Glutamatergic neuron (in vitro differentiated cells): ENCODE measurements at regions not wholly inside any gene's neighbourhood (a gene's known extent, or its start where the extent isn't known, plus 50 kb on each side); places are given as distances from the start of the nearest gene placed in this dataset.

Experiments
- DNase-seq: peaks from one replicate; pipeline ENCODE4 v3.0.0; 2022
- H3K27ac Mint-ChIP-seq: one replicate; pipeline ENCODE4 v1.8.0; 2020; ENCODE audit warnings: mild to moderate bottlenecking, mixed read lengths, inconsistent platforms; ENCODE audit not compliant: unreplicated experiment
- H3K27me3 Mint-ChIP-seq: one replicate; pipeline ENCODE4 v1.8.0; 2020; ENCODE audit warnings: mild to moderate bottlenecking, moderate library complexity, mixed read lengths, inconsistent platforms; ENCODE audit not compliant: unreplicated experiment
- H3K36me3 Mint-ChIP-seq: one replicate; pipeline ENCODE4 v1.8.0; 2020; ENCODE audit warnings: mild to moderate bottlenecking, mixed read lengths, inconsistent platforms; ENCODE audit not compliant: unreplicated experiment
- H3K4me1 Mint-ChIP-seq: one replicate; pipeline ENCODE4 v1.8.0; 2020; ENCODE audit warnings: mild to moderate bottlenecking, low read depth, mixed read lengths, inconsistent platforms; ENCODE audit not compliant: unreplicated experiment
- H3K4me3 Mint-ChIP-seq: one replicate; pipeline ENCODE4 v1.8.0; 2020; ENCODE audit warnings: mild to moderate bottlenecking, mixed read lengths, inconsistent platforms; ENCODE audit not compliant: unreplicated experiment
- H3K9me3 Mint-ChIP-seq: one replicate; pipeline ENCODE4 v1.8.0; 2020; ENCODE audit warnings: mild to moderate bottlenecking, moderate library complexity, mixed read lengths, inconsistent platforms; ENCODE audit not compliant: unreplicated experiment
- CTCF ChIP-seq: fragments of 200-600 bp; sonication (generic); IDR thresholded peaks from one replicate; pipeline ENCODE4 v1.5.0; 2021; ENCODE audit not compliant: partially characterized antibody, unreplicated experiment

GRCh38 chr5:87936667-87937066 is 332.0 kb downstream of the TMEM161B start:
- Mint-ChIP-seq H3K36me3 (no peaks in the 10 kb centered on the region), H3K9me3 (no peaks in the 10 kb centered on the region), H3K27ac (no peak overlapping the region), H3K27me3 (no peaks in the 10 kb centered on the region), H3K4me3 (no peak overlapping the region), H3K4me1 (no peaks in the 10 kb centered on the region)
- no peak for DNase-seq
- TF ChIP-seq CTCF, result no peak

- H3K9me3 Mint-ChIP-seq, result peaks cover 1% of the 10 kb centered on the region
- no peak overlapping the region for H3K27ac Mint-ChIP-seq
- no peak overlapping the region for H3K4me3 Mint-ChIP-seq
- TF ChIP-seq CTCF, result no peak
- peaks cover 2% of the 10 kb centered on the region for H3K27me3 Mint-ChIP-seq
- H3K4me1 Mint-ChIP-seq, result no peaks in the 10 kb centered on the region
- H3K36me3 Mint-ChIP-seq, result no peaks in the 10 kb centered on the region
- no peak for DNase-seq
These were observed 344.2 kb downstream of the TMEM161B start for GRCh38 chr5:87924436-87924835.

GRCh38 chr5:87916320-87916719 is 352.3 kb downstream of the TMEM161B start:
- no peak for DNase-seq
- H3K36me3 Mint-ChIP-seq, result no peaks in the 10 kb centered on the region
- H3K4me3 Mint-ChIP-seq, result no peak overlapping the region
- H3K27ac Mint-ChIP-seq, result no peak overlapping the region
- no peaks in the 10 kb centered on the region for H3K4me1 Mint-ChIP-seq
- TF ChIP-seq CTCF, result no peak
- peaks cover 1% of the 10 kb centered on the region for H3K9me3 Mint-ChIP-seq
- peaks cover 2% of the 10 kb centered on the region for H3K27me3 Mint-ChIP-seq

- no peak for TF ChIP-seq CTCF
- no peaks in the 10 kb centered on the region for H3K9me3 Mint-ChIP-seq
- DNase-seq, result no peak
- peaks cover 2% of the 10 kb centered on the region for H3K27me3 Mint-ChIP-seq
- H3K36me3 Mint-ChIP-seq, result no peaks in the 10 kb centered on the region
- H3K27ac Mint-ChIP-seq, result no peak overlapping the region
- H3K4me3 Mint-ChIP-seq, result no peak overlapping the region
- H3K4me1 Mint-ChIP-seq, result no peaks in the 10 kb centered on the region
These were observed 356.2 kb downstream of the TMEM161B start for GRCh38 chr5:87912419-87912818.

- Mint-ChIP-seq H3K9me3 (no peaks in the 10 kb centered on the region), H3K4me1 (no peaks in the 10 kb centered on the region), H3K27ac (no peak overlapping the region), H3K36me3 (no peaks in the 10 kb centered on the region), H3K4me3 (no peak overlapping the region), H3K27me3 (peaks cover 2% of the 10 kb centered on the region)
- no peak for DNase-seq
- no peak for TF ChIP-seq CTCF
These were observed 359.3 kb downstream of the TMEM161B start for GRCh38 chr5:87909382-87909781.
